NT2/D1 (cell line): ENCODE measurements at regions not wholly inside any gene's neighbourhood (a gene's known extent, or its start where the extent isn't known, plus 50 kb on each side); places are given as distances from the start of the nearest gene placed in this dataset.

Source experiments
- SUZ12 ChIP-seq: IDR thresholded peaks from 2 replicates; pipeline ENCODE4 v1.6.1; 2011; ENCODE audit not compliant: insufficient read length, insufficient read depth; ENCODE audit errors: extremely low read depth
- YY1 ChIP-seq: IDR thresholded peaks from 2 replicates; pipeline ENCODE4 v1.6.1; 2011; ENCODE audit not compliant: insufficient read length, insufficient read depth
- ZNF274 ChIP-seq: IDR thresholded peaks from 2 replicates; pipeline ENCODE4 v1.6.1; 2011; ENCODE audit warnings: mild to moderate bottlenecking, low read depth, low read length

GRCh38 chr5:54799645-54800044 is 185.7 kb downstream of the ESM1 start:
- no peak for TF ChIP-seq YY1
- no peak for TF ChIP-seq ZNF274
- no peak for TF ChIP-seq SUZ12
